ENCODE measurements at regions not wholly inside any gene's neighbourhood (a gene's known extent, or its start where the extent isn't known, plus 50 kb on each side); places are given as distances from the start of the nearest gene placed in this dataset.
A peak's percentile ranks its signal among the peaks of the same experiment; 100 is the strongest.

- H4K91ac ChIP-seq (ENCODE audit: low read length), result no peak overlapping the region
- H2BK120ac ChIP-seq (ENCODE audit: low read depth, low read length), result no peak overlapping the region
- H3K14ac ChIP-seq (ENCODE audit: low read length in 2 of 2), result peak overlapping the region in 1 of 2 experiments; percentile 3
- H3K27ac ChIP-seq (ENCODE audit: low read length, poor library complexity, severe bottlenecking), result no peak overlapping the region
- H3K79me1 ChIP-seq (replicated peaks; ENCODE audit: low read length, poor library complexity, severe bottlenecking), result no peaks in the 10 kb centered on the region
- H2AK5ac ChIP-seq (ENCODE audit: low read length, severe bottlenecking), result no peak overlapping the region
- H2BK12ac ChIP-seq (ENCODE audit: low read length in 2 of 2), result peak overlapping the region in 1 of 2 experiments; percentile 63
- H2AFZ ChIP-seq (ENCODE audit: low read depth, low read length), result no peak overlapping the region
- H3K18ac ChIP-seq (ENCODE audit: low read depth in 1 of 2, low read length in 2 of 2), result peak overlapping the region in 1 of 2 experiments; percentile 46
- DNase-seq, result no peak
- no peak overlapping the region for H3K4me3 ChIP-seq (ENCODE audit: insufficient read depth in 1 of 2, low read depth in 1 of 2, low read length in 2 of 2)
- H3K4ac ChIP-seq (ENCODE audit: low read depth in 1 of 2, low read length in 2 of 2), result peak overlapping the region in 1 of 2 experiments; percentile 57
- WGBS, result 75% methylated on average over 2 of the region's 2 CpGs
- no peak overlapping the region for H3K9ac ChIP-seq (ENCODE audit: low read length)
- no peak overlapping the region for H3K23ac ChIP-seq (ENCODE audit: low read length in 2 of 2)
- no peaks in the 10 kb centered on the region for H3K4me1 ChIP-seq (ENCODE audit: control insufficient read depth, insufficient read depth, low read depth, low read length)
- H2BK5ac ChIP-seq (ENCODE audit: low read depth, low read length, poor library complexity, severe bottlenecking), result no peak overlapping the region
- no peaks in the 10 kb centered on the region for H3K36me3 ChIP-seq (ENCODE audit: control insufficient read depth in 1 of 2, insufficient read depth in 2 of 2, low read depth in 1 of 2, low read length in 2 of 2)
- no peak overlapping the region for H3K4me2 ChIP-seq (ENCODE audit: low read length, poor library complexity, severe bottlenecking)
- H3K9me3 ChIP-seq (ENCODE audit: control insufficient read depth, low read length), result no peaks in the 10 kb centered on the region
- H2BK15ac ChIP-seq (ENCODE audit: low read depth, poor library complexity, severe bottlenecking), result no peak overlapping the region
- H4K8ac ChIP-seq (ENCODE audit: low read length), result no peak overlapping the region
- no peaks in the 10 kb centered on the region for H3K27me3 ChIP-seq (ENCODE audit: control insufficient read depth in 1 of 2, insufficient read depth in 1 of 2, low read length in 2 of 2)
These were observed 293.5 kb upstream of the FERMT1 start for GRCh38 chr20:6416371-6416770.

GRCh38 chr20:6411651-6412050, 288.8 kb upstream of the FERMT1 start:
- Histone ChIP-seq H2AK5ac (ENCODE audit: low read length, severe bottlenecking) (no peak overlapping the region), H3K4me2 (ENCODE audit: low read length, poor library complexity, severe bottlenecking) (no peak overlapping the region), H2BK12ac (ENCODE audit: low read length in 2 of 2) (no peak overlapping the region), H3K23ac (ENCODE audit: low read length in 2 of 2) (no peak overlapping the region), H3K18ac (ENCODE audit: low read depth in 1 of 2, low read length in 2 of 2) (no peak overlapping the region), H2BK5ac (ENCODE audit: low read depth, low read length, poor library complexity, severe bottlenecking) (no peak overlapping the region), H3K36me3 (ENCODE audit: control insufficient read depth in 1 of 2, insufficient read depth in 2 of 2, low read depth in 1 of 2, low read length in 2 of 2) (no peaks in the 10 kb centered on the region), H2BK15ac (ENCODE audit: low read depth, poor library complexity, severe bottlenecking) (no peak overlapping the region), H3K14ac (ENCODE audit: low read length in 2 of 2) (no peak overlapping the region), H4K91ac (ENCODE audit: low read length) (no peak overlapping the region), H3K9me3 (ENCODE audit: control insufficient read depth, low read length) (no peaks in the 10 kb centered on the region), H3K27ac (ENCODE audit: low read length, poor library complexity, severe bottlenecking) (no peak overlapping the region), H2BK120ac (ENCODE audit: low read depth, low read length) (no peak overlapping the region), H3K27me3 (ENCODE audit: control insufficient read depth in 1 of 2, insufficient read depth in 1 of 2, low read length in 2 of 2) (no peaks in the 10 kb centered on the region), H3K79me1 (replicated peaks; ENCODE audit: low read length, poor library complexity, severe bottlenecking) (no peaks in the 10 kb centered on the region), H2AFZ (ENCODE audit: low read depth, low read length) (no peak overlapping the region), H3K4ac (ENCODE audit: low read depth in 1 of 2, low read length in 2 of 2) (no peak overlapping the region), H3K4me1 (ENCODE audit: control insufficient read depth, insufficient read depth, low read depth, low read length) (no peaks in the 10 kb centered on the region), H3K9ac (ENCODE audit: low read length) (no peak overlapping the region), H3K4me3 (ENCODE audit: insufficient read depth in 1 of 2, low read depth in 1 of 2, low read length in 2 of 2) (no peak overlapping the region), H4K8ac (ENCODE audit: low read length) (no peak overlapping the region)
- 18% methylated on average over 2 of the region's 2 CpGs for WGBS
- peak; percentile 62 for DNase-seq

DNA sequence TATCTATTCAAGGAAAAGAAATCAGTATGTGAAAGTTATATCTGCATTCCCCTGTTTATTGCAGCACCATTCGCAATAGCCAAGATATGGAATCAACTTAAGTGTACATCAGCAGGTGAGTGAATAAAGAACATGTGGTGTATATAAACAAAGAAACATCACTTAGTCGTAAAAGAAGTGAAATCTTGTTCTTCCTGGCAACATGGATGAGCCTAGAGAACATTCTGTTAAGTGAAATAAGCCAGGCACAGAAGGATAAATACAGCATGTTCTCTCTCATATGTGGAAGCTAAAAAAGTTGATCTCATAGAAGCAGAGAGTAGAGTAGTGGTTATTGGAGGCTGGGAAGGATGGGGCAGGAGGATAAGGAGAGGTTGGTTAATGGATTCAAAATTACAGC, 287.9 kb upstream of the FERMT1 start:
- no peaks in the 10 kb centered on the region for H3K36me3 ChIP-seq (ENCODE audit: control insufficient read depth in 1 of 2, insufficient read depth in 2 of 2, low read depth in 1 of 2, low read length in 2 of 2)
- no peaks in the 10 kb centered on the region for H3K9me3 ChIP-seq (ENCODE audit: control insufficient read depth, low read length)
- H2BK120ac ChIP-seq (ENCODE audit: low read depth, low read length), result no peak overlapping the region
- H3K14ac ChIP-seq (ENCODE audit: low read length in 2 of 2), result no peak overlapping the region
- 38% methylated on average over 2 of the region's 2 CpGs for WGBS
- H3K9ac ChIP-seq (ENCODE audit: low read length), result no peak overlapping the region
- no peak overlapping the region for H4K8ac ChIP-seq (ENCODE audit: low read length)
- H3K79me1 ChIP-seq (replicated peaks; ENCODE audit: low read length, poor library complexity, severe bottlenecking), result no peaks in the 10 kb centered on the region
- H3K27me3 ChIP-seq (ENCODE audit: control insufficient read depth in 1 of 2, insufficient read depth in 1 of 2, low read length in 2 of 2), result no peaks in the 10 kb centered on the region
- H2BK12ac ChIP-seq (ENCODE audit: low read length in 2 of 2), result no peak overlapping the region
- H2AFZ ChIP-seq (ENCODE audit: low read depth, low read length), result no peak overlapping the region
- no peak overlapping the region for H3K4me2 ChIP-seq (ENCODE audit: low read length, poor library complexity, severe bottlenecking)
- no peak overlapping the region for H3K27ac ChIP-seq (ENCODE audit: low read length, poor library complexity, severe bottlenecking)
- no peak overlapping the region for H3K4ac ChIP-seq (ENCODE audit: low read depth in 1 of 2, low read length in 2 of 2)
- H3K23ac ChIP-seq (ENCODE audit: low read length in 2 of 2), result no peak overlapping the region
- H2AK5ac ChIP-seq (ENCODE audit: low read length, severe bottlenecking), result no peak overlapping the region
- DNase-seq, result peak; percentile 24
- no peak overlapping the region for H2BK15ac ChIP-seq (ENCODE audit: low read depth, poor library complexity, severe bottlenecking)
- H2BK5ac ChIP-seq (ENCODE audit: low read depth, low read length, poor library complexity, severe bottlenecking), result no peak overlapping the region
- no peak overlapping the region for H4K91ac ChIP-seq (ENCODE audit: low read length)
- no peak overlapping the region for H3K4me3 ChIP-seq (ENCODE audit: insufficient read depth in 1 of 2, low read depth in 1 of 2, low read length in 2 of 2)
- H3K18ac ChIP-seq (ENCODE audit: low read depth in 1 of 2, low read length in 2 of 2), result no peak overlapping the region
- no peaks in the 10 kb centered on the region for H3K4me1 ChIP-seq (ENCODE audit: control insufficient read depth, insufficient read depth, low read depth, low read length)

GRCh38 chr20:6407163-6407562, 284.3 kb upstream of the FERMT1 start:
- H3K9me3 ChIP-seq (ENCODE audit: control insufficient read depth, low read length), result no peaks in the 10 kb centered on the region
- peaks cover 0 to 4% of the 10 kb centered on the region in 2 experiments for H3K27me3 ChIP-seq (ENCODE audit: control insufficient read depth in 1 of 2, insufficient read depth in 1 of 2, low read length in 2 of 2)
- H3K18ac ChIP-seq (ENCODE audit: low read depth in 1 of 2, low read length in 2 of 2), result peak overlapping the region in 1 of 2 experiments; percentile 24
- no peaks in the 10 kb centered on the region for H3K79me1 ChIP-seq (replicated peaks; ENCODE audit: low read length, poor library complexity, severe bottlenecking)
- H2BK15ac ChIP-seq (ENCODE audit: low read depth, poor library complexity, severe bottlenecking), result no peak overlapping the region
- H4K8ac ChIP-seq (ENCODE audit: low read length), result no peak overlapping the region
- H3K4me3 ChIP-seq (ENCODE audit: insufficient read depth in 1 of 2, low read depth in 1 of 2, low read length in 2 of 2), result no peak overlapping the region
- H3K4me1 ChIP-seq (ENCODE audit: control insufficient read depth, insufficient read depth, low read depth, low read length), result no peaks in the 10 kb centered on the region
- no peak overlapping the region for H3K23ac ChIP-seq (ENCODE audit: low read length in 2 of 2)
- H2BK120ac ChIP-seq (ENCODE audit: low read depth, low read length), result no peak overlapping the region
- no peak overlapping the region for H2BK12ac ChIP-seq (ENCODE audit: low read length in 2 of 2)
- H4K91ac ChIP-seq (ENCODE audit: low read length), result no peak overlapping the region
- no peak overlapping the region for H3K4me2 ChIP-seq (ENCODE audit: low read length, poor library complexity, severe bottlenecking)
- no peak overlapping the region for H3K27ac ChIP-seq (ENCODE audit: low read length, poor library complexity, severe bottlenecking)
- no peak overlapping the region for H2AK5ac ChIP-seq (ENCODE audit: low read length, severe bottlenecking)
- no peak overlapping the region for H2AFZ ChIP-seq (ENCODE audit: low read depth, low read length)
- no peak overlapping the region for H2BK5ac ChIP-seq (ENCODE audit: low read depth, low read length, poor library complexity, severe bottlenecking)
- no peaks in the 10 kb centered on the region for H3K36me3 ChIP-seq (ENCODE audit: control insufficient read depth in 1 of 2, insufficient read depth in 2 of 2, low read depth in 1 of 2, low read length in 2 of 2)
- WGBS, result 87% methylated on average over 5 of the region's 5 CpGs
- H3K4ac ChIP-seq (ENCODE audit: low read depth in 1 of 2, low read length in 2 of 2), result no peak overlapping the region
- no peak for DNase-seq
- H3K9ac ChIP-seq (ENCODE audit: low read length), result no peak overlapping the region
- no peak overlapping the region for H3K14ac ChIP-seq (ENCODE audit: low read length in 2 of 2)
